GM13977 (cell line): ENCODE measurements at regions not wholly inside any gene's neighbourhood (a gene's known extent, or its start where the extent isn't known, plus 50 kb on each side); places are given as distances from the start of the nearest gene placed in this dataset.

Source experiments
- DNase-seq: peaks from one replicate; pipeline ENCODE4 v3.0.0; 2012; ENCODE audit warnings: low spot score
- CTCF ChIP-seq: IDR thresholded peaks from 2 replicates; pipeline ENCODE4 v1.5.1; 2012; ENCODE audit warnings: mild to moderate bottlenecking, control low read depth; ENCODE audit not compliant: insufficient read depth; ENCODE audit errors: extremely low read depth, missing control alignments
- in situ Hi-C: fragments of 300-500 bp; cut with MboI; formaldehyde crosslinking; loops from one replicate; pipeline ENCODE4 v1.12.0; 2022; ENCODE audit warnings: low sequenced_read_pairs, low pct_unique_long_range_greater_than_20kb, mixed read lengths, inconsistent platforms; ENCODE audit not compliant: unreplicated experiment

DNA sequence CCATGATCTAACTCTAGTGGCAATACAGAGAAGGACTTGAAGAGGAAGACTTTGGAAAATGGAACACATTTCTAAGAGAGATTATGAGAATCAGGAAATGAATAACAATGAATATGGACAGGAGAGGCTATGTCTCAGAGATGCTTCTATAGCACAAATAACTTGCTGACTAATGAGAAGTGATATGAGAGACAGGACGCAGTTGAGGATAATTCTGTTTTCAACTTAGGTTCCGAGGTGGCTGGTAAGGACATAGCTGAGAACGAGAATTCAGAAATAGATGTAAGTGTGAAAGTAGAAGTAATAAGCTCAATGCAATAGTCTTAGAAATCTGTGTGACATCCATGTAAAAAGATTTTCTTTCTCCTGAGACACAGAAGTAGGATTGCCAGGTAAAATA is 358.1 kb upstream of the GRAMD2B start:
- in situ Hi-C loops, result no loop called here
- TF ChIP-seq CTCF, result no peak
- DNase-seq, result no peak

DNA sequence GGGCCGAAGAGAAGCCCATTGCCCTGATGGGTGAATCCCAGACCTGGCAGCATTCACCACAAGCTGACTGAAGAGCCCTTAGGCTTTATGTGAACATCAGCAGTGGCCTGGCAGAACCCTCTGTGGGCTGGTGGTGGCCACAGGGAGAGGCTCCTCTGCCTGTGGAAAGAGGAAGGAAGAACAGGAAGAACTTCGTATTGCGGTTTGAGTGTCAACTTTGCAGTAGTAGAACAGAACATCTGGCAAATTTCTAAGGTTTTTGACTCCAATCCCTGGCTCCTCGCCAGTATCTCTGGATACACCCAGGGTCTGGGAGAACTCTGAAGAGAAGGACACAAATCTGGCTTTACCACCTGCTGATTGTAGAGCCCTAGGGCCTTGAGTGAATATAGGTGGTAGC is 356.4 kb upstream of the GRAMD2B start:
- no peak for DNase-seq
- no peak for TF ChIP-seq CTCF
- in situ Hi-C loops, result no loop called here

- DNase-seq, result no peak
- in situ Hi-C loops, result no loop called here
- TF ChIP-seq CTCF, result no peak
These were observed 355.8 kb upstream of the GRAMD2B start for GRCh38 chr5:126067404-126067803.

- no peak for DNase-seq
- in situ Hi-C loops, result no loop called here
- no peak for TF ChIP-seq CTCF
These were observed 353.9 kb upstream of the GRAMD2B start for GRCh38 chr5:126069329-126069728.

- no peak for TF ChIP-seq CTCF
- no peak for DNase-seq
- in situ Hi-C loops, result no loop called here
These were observed 352.7 kb upstream of the GRAMD2B start for GRCh38 chr5:126070481-126070880.

DNA sequence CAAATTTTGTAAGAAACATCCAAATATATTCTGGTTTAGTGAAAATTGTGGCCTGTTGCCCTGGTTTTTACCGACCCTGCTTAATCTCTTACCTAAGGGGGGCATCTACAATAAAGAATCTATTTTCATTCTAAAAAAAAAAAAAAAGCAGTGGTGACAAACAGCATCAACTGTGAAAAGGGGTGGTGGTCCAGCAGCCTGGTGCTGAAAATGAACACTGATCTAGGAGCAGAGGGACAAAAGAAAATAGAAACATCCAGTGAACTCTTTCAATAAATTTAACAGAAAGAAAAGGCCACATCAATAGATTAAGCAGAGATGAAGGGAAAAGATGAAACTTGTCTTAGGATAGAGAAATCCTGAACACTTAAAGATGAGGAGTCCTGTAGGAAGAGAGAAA is 348.7 kb upstream of the GRAMD2B start:
- no peak for DNase-seq
- no peak for TF ChIP-seq CTCF
- in situ Hi-C loops, result no loop called here

- no peak for DNase-seq
- TF ChIP-seq CTCF, result no peak
- in situ Hi-C loops, result no loop called here
These were observed 343.9 kb upstream of the GRAMD2B start for GRCh38 chr5:126079266-126079665.
